ENCODE measurements at regions not wholly inside any gene's neighbourhood (a gene's known extent, or its start where the extent isn't known, plus 50 kb on each side); places are given as distances from the start of the nearest gene placed in this dataset.

DNA sequence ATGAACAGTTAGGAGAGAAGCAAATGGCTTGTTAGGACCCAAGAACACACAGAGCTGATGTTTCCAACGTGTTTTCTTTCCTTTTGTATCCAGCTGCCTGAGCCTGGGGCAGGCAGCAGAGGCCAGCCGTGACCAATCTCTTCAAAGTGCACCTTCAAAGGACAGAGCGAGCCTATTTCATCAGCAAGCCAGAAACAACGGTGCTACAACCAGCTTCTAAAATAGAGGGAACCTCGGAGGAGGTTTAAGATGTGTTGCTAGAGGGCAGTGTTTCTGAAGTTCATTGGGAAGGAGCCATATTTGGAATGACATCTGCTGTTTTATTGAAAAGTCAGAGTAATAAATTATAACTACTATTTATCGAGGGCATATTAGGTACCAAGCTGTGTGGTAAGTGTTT lies 56.2 kb upstream of the RFC3 start:
- FAIRE-seq, result no peak

DNA sequence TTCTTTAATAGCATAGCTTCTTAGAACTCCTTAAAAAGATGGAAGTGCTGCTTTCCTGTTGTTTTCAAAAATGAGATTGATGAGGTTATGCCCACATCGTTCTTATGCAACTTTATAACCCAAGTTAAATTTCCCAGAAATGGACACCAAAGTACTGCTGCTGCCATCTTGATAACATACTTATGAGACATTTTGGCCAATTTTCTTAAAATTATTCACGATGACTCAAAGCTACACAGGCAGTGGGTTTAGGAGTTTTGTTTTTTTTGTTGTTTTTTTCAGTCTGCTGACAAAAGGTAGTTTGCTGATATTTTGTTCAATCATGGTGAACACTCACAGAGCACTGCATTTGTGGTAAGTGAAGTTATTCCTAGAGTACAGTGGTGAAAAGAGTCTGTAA lies 54.9 kb upstream of the RFC3 start:
- FAIRE-seq, result no peak

DNA sequence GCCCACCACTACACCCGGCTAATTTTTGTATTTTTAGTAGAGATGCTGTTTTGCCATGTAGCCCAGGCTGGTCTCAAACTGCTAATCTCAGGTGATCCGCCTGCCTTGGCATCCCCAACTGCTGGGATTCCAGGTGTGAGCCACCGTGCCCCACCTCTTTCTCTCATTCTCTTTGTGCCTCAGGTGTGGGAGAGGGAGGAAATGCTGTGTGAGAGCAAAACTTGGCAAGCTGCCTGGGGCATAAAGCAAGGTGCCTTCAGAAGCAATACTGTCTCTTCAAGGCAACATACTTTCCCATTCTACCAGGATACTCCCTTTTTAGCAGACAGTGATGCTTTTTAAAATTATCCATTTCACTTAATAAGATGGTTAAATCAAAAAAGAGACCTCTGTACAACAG lies 53.2 kb upstream of the RFC3 start:
- no peak for FAIRE-seq

- no peak for FAIRE-seq
Observed at GRCh38 chr13:33766329-33767123, 51.4 kb upstream of the RFC3 start.

DNA sequence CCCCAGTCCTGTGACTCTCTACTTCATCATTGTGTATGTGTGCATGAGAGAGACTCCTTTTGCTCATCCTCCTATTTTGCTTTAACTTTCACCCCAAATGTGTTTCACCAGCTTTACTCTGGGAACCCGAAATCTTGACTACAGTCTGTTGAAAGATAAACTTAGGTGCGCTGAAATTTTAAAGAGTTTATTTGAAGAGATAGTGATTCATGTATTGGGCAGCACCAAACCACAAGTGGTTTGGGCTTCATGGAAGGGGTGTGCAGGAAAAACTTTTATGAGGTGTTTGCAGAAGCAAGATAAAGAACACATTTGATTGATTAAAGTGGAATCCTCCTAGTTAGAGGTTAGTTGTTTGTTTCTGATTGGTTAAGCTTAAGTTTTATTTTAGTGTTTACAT lies 50.8 kb upstream of the RFC3 start:
- no peak for FAIRE-seq

Measured in islet of Langerhans (tissue), 1 donor.